ENCODE measurements at regions not wholly inside any gene's neighbourhood (a gene's known extent, or its start where the extent isn't known, plus 50 kb on each side); places are given as distances from the start of the nearest gene placed in this dataset.

GRCh38 chr1:200275415-200275814, 134.4 kb downstream of the ZNF281 start (continued):
- TF ChIP-seq CBX2 (IDR thresholded peaks at IDR 0.05; ENCODE audit: low read depth, low read length) (no peak), CBX2 (CRISPR knock-in tag; IDR thresholded peaks at IDR 0.05; ENCODE audit: low read depth) (no peak), CREB3 (CRISPR knock-in tag; IDR thresholded peaks at IDR 0.05) (no peak), ZNF367 (CRISPR knock-in tag; IDR thresholded peaks at IDR 0.05; ENCODE audit: borderline replicate concordance) (no peak), ZNF790 (CRISPR knock-in tag; IDR thresholded peaks at IDR 0.05; ENCODE audit: borderline replicate concordance) (no peak), ZNF251 (CRISPR knock-in tag; IDR thresholded peaks at IDR 0.05) (no peak), NR2C2 (CRISPR knock-in tag; IDR thresholded peaks at IDR 0.05; ENCODE audit: borderline replicate concordance) (no peak), ZNF121 (CRISPR knock-in tag; IDR thresholded peaks at IDR 0.05) (no peak), ZNF333 (CRISPR knock-in tag; IDR thresholded peaks at IDR 0.05; ENCODE audit: borderline replicate concordance) (no peak), ZBTB46 (CRISPR knock-in tag; IDR thresholded peaks at IDR 0.05; ENCODE audit: borderline replicate concordance) (no peak), GATAD1 (CRISPR knock-in tag; IDR thresholded peaks at IDR 0.05) (no peak), ATM (IDR thresholded peaks at IDR 0.05; ENCODE audit: borderline replicate concordance) (no peak), RARG (CRISPR knock-in tag; IDR thresholded peaks at IDR 0.05; ENCODE audit: low read depth) (no peak), PHB2 (IDR thresholded peaks at IDR 0.05; ENCODE audit: partially characterized antibody) (no peak), MYPOP (CRISPR knock-in tag; IDR thresholded peaks at IDR 0.05) (0 out of 2 replicates have a peak, but pooled peaks have one; percentile 26), GATAD2A (CRISPR knock-in tag; IDR thresholded peaks at IDR 0.05) (peak; percentile 89), BRCA1 (CRISPR knock-in tag; IDR thresholded peaks at IDR 0.05) (no peak), GABPA (IDR thresholded peaks at IDR 0.05; ENCODE audit: low read depth, low read length) (no peak), GABPA (CRISPR knock-in tag; IDR thresholded peaks at IDR 0.05; ENCODE audit: low read depth) (no peak), ZUFSP (CRISPR knock-in tag; IDR thresholded peaks at IDR 0.05; ENCODE audit: borderline replicate concordance) (no peak), POLR2A (IDR thresholded peaks at IDR 0.05; ENCODE audit: insufficient read depth in 1 of 2, low read depth in 2 of 2, low read length in 2 of 2) (no peak), FOXO1 (CRISPR knock-in tag; IDR thresholded peaks at IDR 0.05) (peak; percentile 72; the same call in 1 of the 2 replicates), HNF1B (CRISPR knock-in tag; IDR thresholded peaks at IDR 0.05) (no peak), ZNF451 (CRISPR knock-in tag; IDR thresholded peaks at IDR 0.05) (no peak), THAP8 (CRISPR knock-in tag; IDR thresholded peaks at IDR 0.05; ENCODE audit: borderline replicate concordance) (no peak), JUNB (CRISPR knock-in tag; IDR thresholded peaks at IDR 0.05; ENCODE audit: borderline replicate concordance) (no peak)

All from HepG2 (cell line).